Fibroblast of the aortic adventitia (primary cell): ENCODE measurements at regions not wholly inside any gene's neighbourhood (a gene's known extent, or its start where the extent isn't known, plus 50 kb on each side); places are given as distances from the start of the nearest gene placed in this dataset.

Experiments
- DNase-seq: peaks from one replicate; pipeline ENCODE4 v3.0.0-alpha.2; 2010; ENCODE audit warnings: low read depth
- H3K4me3 ChIP-seq: 2 replicates; pipeline ENCODE4 v1.5.1; 2011; ENCODE audit warnings: low read depth, mild to moderate bottlenecking, control low read depth, low read length, moderate library complexity
- CTCF ChIP-seq: IDR thresholded peaks from 2 replicates; pipeline ENCODE4 v1.5.1; 2011; ENCODE audit warnings: mild to moderate bottlenecking, low read length, control low read depth, inconsistent platforms; ENCODE audit not compliant: insufficient read depth

DNA sequence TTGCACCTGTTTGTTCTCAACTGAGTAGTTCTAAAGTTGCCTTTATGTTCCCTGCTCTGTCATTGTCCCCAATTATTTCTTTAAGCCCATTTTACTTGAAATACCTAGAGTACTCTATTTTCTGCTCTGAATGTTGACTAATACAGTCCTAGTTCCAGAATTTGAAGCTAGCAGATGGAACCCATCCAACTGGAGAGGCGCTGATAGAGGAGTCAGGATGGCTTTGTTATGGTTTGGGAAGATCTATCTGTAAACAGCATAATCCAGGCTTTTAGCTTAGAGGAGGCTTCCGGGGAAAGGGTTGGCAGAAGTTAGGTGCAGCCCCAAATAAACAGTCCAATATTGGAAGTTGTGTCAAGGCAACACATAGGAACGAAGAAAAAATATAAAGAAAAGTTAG is 927.7 kb downstream of the TFAP2A start:
- DNase-seq = no peak
- H3K4me3 ChIP-seq = no peak overlapping the region
- no peak for TF ChIP-seq CTCF

DNA sequence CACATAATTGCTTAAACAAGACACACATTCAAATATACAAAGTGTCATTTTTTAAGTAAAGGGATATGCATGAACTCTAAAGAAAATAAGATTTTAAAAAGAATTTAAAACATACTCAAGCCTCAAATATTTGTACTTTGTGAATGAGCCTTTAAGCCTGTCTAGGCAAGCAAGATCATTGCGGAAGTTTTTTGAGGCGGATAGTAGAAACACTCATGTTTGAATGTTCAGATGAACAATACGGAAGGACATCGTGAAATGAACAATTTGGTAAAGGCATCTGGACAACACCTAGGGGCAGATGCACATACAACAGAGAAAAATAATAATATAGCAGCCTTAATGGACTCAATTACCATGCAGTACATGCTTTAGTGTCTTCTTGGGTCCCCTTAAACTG is 928.9 kb downstream of the TFAP2A start:
- H3K4me3 ChIP-seq = no peak overlapping the region
- no peak for TF ChIP-seq CTCF
- DNase-seq = no peak

DNA sequence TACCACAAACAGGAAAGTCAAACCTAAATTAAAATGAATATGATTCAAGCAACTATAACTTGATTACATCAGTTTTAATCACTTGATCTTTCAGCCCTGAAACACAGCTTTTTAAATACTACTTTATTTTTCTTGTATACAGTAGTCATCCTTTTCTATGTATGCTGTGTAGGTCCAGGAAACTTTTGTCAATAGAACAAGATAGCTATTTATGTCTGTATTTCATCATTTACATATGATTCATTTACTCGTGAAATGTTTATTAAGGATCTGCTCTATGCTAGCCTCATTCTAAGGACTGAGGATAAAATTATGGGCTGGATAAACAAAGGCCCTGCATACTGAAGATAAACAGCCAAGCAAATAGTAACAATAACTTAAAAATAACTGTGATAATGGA is 930.2 kb downstream of the TFAP2A start:
- TF ChIP-seq CTCF = no peak
- H3K4me3 ChIP-seq = no peak overlapping the region
- DNase-seq = no peak

DNA sequence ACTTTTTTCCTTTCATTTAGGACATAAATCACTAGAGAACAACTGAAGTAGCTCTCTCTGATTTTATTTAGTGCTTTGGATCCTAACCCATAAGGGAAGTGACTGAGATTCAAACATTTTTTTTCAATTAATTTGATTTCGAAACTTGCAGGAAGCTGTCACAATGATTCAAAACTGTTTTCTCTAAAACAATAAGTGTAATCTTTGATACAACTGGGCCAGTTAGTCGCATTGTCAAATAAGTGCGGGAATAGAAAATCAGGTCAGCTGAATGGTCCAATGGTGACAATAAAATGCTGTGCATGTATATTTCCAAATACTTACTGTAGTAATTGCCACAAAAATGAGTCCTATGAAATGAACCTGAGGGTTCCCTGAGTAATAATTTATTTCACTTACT is 930.8 kb downstream of the TFAP2A start:
- TF ChIP-seq CTCF = no peak
- H3K4me3 ChIP-seq = no peak overlapping the region
- DNase-seq = peak; percentile 69

DNA sequence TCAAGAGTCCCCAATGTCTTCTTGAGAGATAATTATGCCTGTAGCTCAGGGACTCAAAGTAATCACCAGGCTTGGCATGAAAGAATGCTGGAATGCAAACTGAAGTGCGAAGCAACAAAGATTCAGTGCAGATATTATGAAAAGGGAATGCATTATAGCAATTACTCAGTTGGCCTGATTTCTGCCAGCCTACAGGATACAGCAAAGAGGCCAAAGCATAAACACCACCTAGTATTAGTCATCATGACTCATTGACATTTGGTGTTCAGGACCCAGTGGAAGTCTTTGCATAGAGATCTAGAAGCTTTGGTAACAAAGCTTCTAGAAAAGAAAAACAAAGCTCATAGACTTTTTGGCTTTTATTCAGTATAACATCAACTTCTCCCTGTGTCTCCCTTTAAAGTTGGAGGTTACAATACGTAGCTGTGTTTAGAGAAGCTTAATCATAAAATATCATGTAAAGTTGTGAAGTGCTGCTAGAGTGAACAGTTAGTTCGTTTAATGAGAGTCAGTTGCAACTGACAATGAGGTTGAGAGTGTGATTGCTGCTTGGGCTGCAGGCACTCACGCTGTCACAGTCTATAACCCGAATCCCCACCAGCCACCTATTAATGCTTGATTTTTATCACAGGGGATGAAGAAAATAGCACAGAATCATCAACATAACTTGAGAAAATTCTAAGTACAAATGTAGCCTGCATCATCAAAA is 932.7 kb downstream of the TFAP2A start:
- TF ChIP-seq CTCF = no peak
- H3K4me3 ChIP-seq = no peak overlapping the region
- DNase-seq = peak; percentile 95

- H3K4me3 ChIP-seq = no peak overlapping the region
Measured at GRCh38 chr6:9481292-9482029, 933.4 kb downstream of the TFAP2A start.

More at GRCh38 chr6:9481292-9482029, 933.4 kb downstream of the TFAP2A start:
- peak; percentile 57 for DNase-seq
- TF ChIP-seq CTCF = peak; percentile 11
